ENCODE measurements at regions not wholly inside any gene's neighbourhood (a gene's known extent, or its start where the extent isn't known, plus 50 kb on each side); places are given as distances from the start of the nearest gene placed in this dataset.

GRCh38 chr16:88194397-88195268 is 188.1 kb upstream of the ZNF469 start:
- H3K27ac ChIP-seq = no peak overlapping the region
- 83 to 88% methylated on average over 6 to 11 of the region's 47 CpGs for WGBS, 2 donors (ENCODE audit: low coverage in 1 of 2)

DNA sequence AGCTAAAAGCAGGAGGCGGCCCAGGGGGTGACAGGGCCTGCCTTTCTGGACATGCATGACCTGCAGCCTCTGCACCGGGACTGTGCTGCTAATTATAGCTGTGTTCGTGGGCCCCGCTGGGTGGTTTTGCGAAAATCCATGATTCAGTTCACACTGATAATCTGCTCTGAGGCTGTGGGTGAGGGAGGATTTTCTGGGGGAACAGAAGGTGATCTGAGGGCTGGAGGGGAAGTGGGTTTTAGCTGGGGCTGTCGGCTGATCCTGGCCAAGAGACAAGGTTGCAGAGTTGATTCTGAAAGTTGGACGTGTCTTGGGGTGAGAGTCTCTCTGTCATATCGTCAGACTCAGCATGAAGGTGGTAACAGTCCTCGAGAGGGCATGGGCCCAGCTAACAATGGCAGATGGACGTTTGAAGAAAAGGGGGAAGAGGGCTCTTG is 187.5 kb upstream of the ZNF469 start:
- Histone ChIP-seq H3K9me3 (no peaks in the 10 kb centered on the region), H3K4me1 (no peaks in the 10 kb centered on the region), H3K4me3 (no peak overlapping the region), H3K27ac (no peak overlapping the region), H3K36me3 (no peaks in the 10 kb centered on the region), H3K27me3 (no peaks in the 10 kb centered on the region)
- TF ChIP-seq POLR2A (IDR thresholded peaks at IDR 0.05) (no peak), CTCF (IDR thresholded peaks at IDR 0.05) (no peak), EP300 (IDR thresholded peaks at IDR 0.05) (no peak), POLR2AphosphoS5 (IDR thresholded peaks at IDR 0.05) (no peak)
- WGBS, 2 donors (ENCODE audit: low coverage in 1 of 2) = 70 to 93% methylated on average over 2 to 3 of the region's 10 CpGs
- ATAC-seq = no peak

More at GRCh38 chr16:88194397-88195268, 188.1 kb upstream of the ZNF469 start:
- Histone ChIP-seq H3K4me3 (no peak overlapping the region), H3K4me1 (no peaks in the 10 kb centered on the region), H3K36me3 (no peaks in the 10 kb centered on the region), H3K27me3 (peaks cover 5% of the 10 kb centered on the region), H3K9me3 (no peaks in the 10 kb centered on the region)
- no peak for TF ChIP-seq CTCF (IDR thresholded peaks at IDR 0.05)
- TF ChIP-seq POLR2AphosphoS5 (IDR thresholded peaks at IDR 0.05) = no peak
- TF ChIP-seq EP300 (IDR thresholded peaks at IDR 0.05) = no peak
- no peak for TF ChIP-seq POLR2A (IDR thresholded peaks at IDR 0.05)
- peak; percentile 35 for ATAC-seq

- Histone ChIP-seq H3K4me1 (no peaks in the 10 kb centered on the region), H3K27me3 (no peaks in the 10 kb centered on the region), H3K4me3 (no peak overlapping the region), H3K9me3 (no peaks in the 10 kb centered on the region), H3K36me3 (no peaks in the 10 kb centered on the region), H3K27ac (no peak overlapping the region)
- no peak for TF ChIP-seq POLR2AphosphoS5 (IDR thresholded peaks at IDR 0.05)
- no peak for TF ChIP-seq POLR2A (IDR thresholded peaks at IDR 0.05)
- no peak for TF ChIP-seq CTCF (IDR thresholded peaks at IDR 0.05)
- no peak for TF ChIP-seq EP300 (IDR thresholded peaks at IDR 0.05)
- WGBS, 2 donors (ENCODE audit: low coverage in 1 of 2) = 100% methylated on average over 6 of the region's 9 CpGs; no CpG with 5 or more reads in 1 of the 2 donors
- no peak for ATAC-seq
These were observed 186.8 kb upstream of the ZNF469 start for GRCh38 chr16:88195911-88196465.

DNA sequence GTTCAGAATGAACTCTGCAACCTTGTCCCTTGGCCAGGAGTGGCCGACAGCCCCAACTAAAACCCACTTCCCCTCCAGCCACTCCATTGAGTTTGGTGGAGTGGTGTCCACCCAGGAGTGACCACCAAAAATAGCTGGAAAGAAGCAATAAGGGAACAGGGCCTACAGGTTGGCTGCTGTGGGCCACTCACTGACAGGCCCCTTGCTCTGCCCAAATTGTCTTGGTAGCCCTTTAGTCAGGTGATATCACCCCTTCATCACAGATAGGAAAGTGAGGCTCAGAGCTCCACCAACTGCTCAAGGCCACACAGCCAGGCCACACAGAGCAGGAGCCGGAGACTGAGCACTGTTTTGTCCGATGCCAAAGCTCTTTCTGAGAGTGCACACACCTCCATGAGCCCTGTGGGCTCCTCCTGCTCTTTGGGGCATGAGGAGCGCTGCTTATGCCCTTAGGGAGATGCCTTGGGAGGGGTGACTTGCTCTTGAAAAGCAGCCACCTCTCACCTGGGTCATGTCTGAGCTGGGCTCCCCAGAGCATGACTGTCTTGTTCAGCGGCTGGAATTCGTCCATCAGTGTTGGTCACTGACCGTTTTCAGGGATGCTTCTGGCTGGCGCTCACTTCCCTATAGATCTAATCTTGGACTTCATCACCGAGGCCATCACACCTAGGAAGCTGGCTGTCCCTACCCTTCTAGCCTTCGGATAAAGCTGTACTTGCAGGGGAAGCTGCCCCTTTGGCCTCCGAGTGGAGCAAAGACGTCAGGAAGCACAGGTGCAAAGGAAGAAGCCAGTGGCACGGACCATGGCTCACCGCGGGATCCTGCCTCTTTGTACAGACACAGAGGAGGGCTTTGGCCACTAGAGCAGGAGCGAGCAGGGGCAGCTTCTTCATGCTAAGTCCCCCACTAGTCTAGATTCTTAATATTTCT is 186.0 kb upstream of the ZNF469 start:
- no peak for ATAC-seq
- Histone ChIP-seq H3K27ac (no peak overlapping the region), H3K4me3 (no peak overlapping the region), H3K9me3 (no peaks in the 10 kb centered on the region), H3K27me3 (peaks cover 2% of the 10 kb centered on the region), H3K4me1 (no peaks in the 10 kb centered on the region), H3K36me3 (no peaks in the 10 kb centered on the region)
- TF ChIP-seq POLR2A (IDR thresholded peaks at IDR 0.05) (no peak), EP300 (IDR thresholded peaks at IDR 0.05) (no peak), POLR2AphosphoS5 (IDR thresholded peaks at IDR 0.05) (no peak)
- 85 to 90% methylated on average over 2 to 13 of the region's 16 CpGs for WGBS, 2 donors (ENCODE audit: low coverage in 1 of 2)
